Mesenteric fat pad (tissue), 1 donor: ENCODE measurements at regions not wholly inside any gene's neighbourhood (a gene's known extent, or its start where the extent isn't known, plus 50 kb on each side); places are given as distances from the start of the nearest gene placed in this dataset.
"Not testable (repeated sequence)": the region's sequence is repeated elsewhere in the genome, so short reads cannot be mapped to it uniquely, and the experiment has no call there.

Experiments used
- DNase-seq: peaks from one replicate; pipeline ENCODE4 v3.0.0-alpha.2; 2020; ENCODE audit warnings: low spot score
- donor health status: DM: yes; HTN: yes; CAD: no.

- DNase-seq: no peak
These were observed 776.2 kb downstream of the SEMA5A start for GRCh38 chr5:8769631-8770030.

GRCh38 chr5:8770431-8770830, 775.4 kb downstream of the SEMA5A start:
- no peak for DNase-seq

- DNase-seq: no peak
These were observed 772.7 kb downstream of the SEMA5A start for GRCh38 chr5:8773046-8773615.

GRCh38 chr5:8784692-8785091, 761.2 kb downstream of the SEMA5A start:
- DNase-seq: no peak

GRCh38 chr5:8788246-8788645, 757.6 kb downstream of the SEMA5A start:
- no peak for DNase-seq

GRCh38 chr5:8805653-8806052, 740.2 kb downstream of the SEMA5A start:
- DNase-seq: no peak

- DNase-seq: no peak
These were observed 738.2 kb downstream of the SEMA5A start for GRCh38 chr5:8807636-8808035.

- no peak for DNase-seq
These were observed 734.3 kb downstream of the SEMA5A start for GRCh38 chr5:8811581-8811980.

GRCh38 chr5:8813180-8813579, 732.7 kb downstream of the SEMA5A start:
- DNase-seq: no peak

- no peak for DNase-seq
These were observed 731.8 kb downstream of the SEMA5A start for GRCh38 chr5:8814105-8814504.

- no peak for DNase-seq
These were observed 721.5 kb downstream of the SEMA5A start for GRCh38 chr5:8824371-8824770.

- DNase-seq: no peak
These were observed 720.6 kb downstream of the SEMA5A start for GRCh38 chr5:8825139-8825757.

- DNase-seq: no peak
These were observed 719.4 kb downstream of the SEMA5A start for GRCh38 chr5:8826508-8826907.

GRCh38 chr5:8827696-8828095, 718.2 kb downstream of the SEMA5A start:
- DNase-seq: no peak

GRCh38 chr5:8828596-8829322, 717.1 kb downstream of the SEMA5A start:
- no peak for DNase-seq

- no peak for DNase-seq
These were observed 716.4 kb downstream of the SEMA5A start for GRCh38 chr5:8829323-8830029.

GRCh38 chr5:8831251-8831650, 714.6 kb downstream of the SEMA5A start:
- no peak for DNase-seq

- no peak for DNase-seq
These were observed 714.0 kb downstream of the SEMA5A start for GRCh38 chr5:8831854-8832253.

- no peak for DNase-seq
These were observed 706.4 kb downstream of the SEMA5A start for GRCh38 chr5:8839361-8840055.

- no peak for DNase-seq
These were observed 705.6 kb downstream of the SEMA5A start for GRCh38 chr5:8840237-8840636.

- not testable (repeated sequence) for DNase-seq
These were observed 705.1 kb downstream of the SEMA5A start for GRCh38 chr5:8840746-8841145.
